K562 (cell line): ENCODE measurements at regions not wholly inside any gene's neighbourhood (a gene's known extent, or its start where the extent isn't known, plus 50 kb on each side); places are given as distances from the start of the nearest gene placed in this dataset.

Experiments
- ATAC-seq: fragments of 200-7000 bp; cut with Tn5 transposase; 3 replicates; pipeline ENCODE4 v1.9.1; 2020; ENCODE audit warnings: moderate library complexity
- BruUV-seq: library from RNA; stranded (reverse); fragments of 400-500 nt; replicated peaks from 2 replicates; lab custom pipeline; 2021; lab: Mats Ljungman, UMichigan
- CTCF ChIA-PET: fragments of 300-600 bp; formaldehyde crosslinking; extraction: SDS; loops from one replicate; lab custom pipeline; 2021; ENCODE audit warnings: low intra/inter-chr PET ratio; lab: Yijun Ruan, JAX
- POLR2A ChIA-PET: fragments of 300-600, 350-650 bp; sonication (Branson Sonifier 250); formaldehyde crosslinking; extraction: SDS; loops from one replicate; lab custom pipeline; 2021; ENCODE audit warnings: antibody characterized with exemption, inconsistent platforms; lab: Yijun Ruan, JAX
- DNase-seq, 4 experiments: peaks; one replicate each; pipeline versions ENCODE4 v3.0.0 to v3.0.0-alpha.2; 2011 to 2018; ENCODE audit warnings: low spot score in 3 of 4, mixed read lengths in 3 of 4; ENCODE audit errors: extremely low read depth in 1 of 4
- FAIRE-seq: peaks from 2 replicates; lab custom pipeline; 2011; peaks lifted over from hg19 to GRCh38; lab: Jason Lieb, UNC
- H2AFZ ChIP-seq: 2 replicates; pipeline ENCODE4 v1.6.0; 2011; ENCODE audit warnings: low read depth, low read length, control low read depth, inconsistent platforms
- H3K27ac ChIP-seq: fragments of 200-600 bp; 3 replicates; pipeline ENCODE4 v1.8.0; 2011; ENCODE audit warnings: low read depth, mild to moderate bottlenecking, control low read depth, inconsistent platforms, low read length, moderate library complexity, mixed read lengths; ENCODE audit errors: extremely low read depth
- H3K27me3 ChIP-seq, 2 experiments: fragments of 300-600 bp in 1 of 2; 2 replicates in 1 of 2; 3 replicates in 1 of 2; pipeline versions ENCODE4 v1.6.0 to v1.8.0; 2011; ENCODE audit warnings: inconsistent platforms in 2 of 2, low read length in 2 of 2, mild to moderate bottlenecking in 1 of 2, mixed read lengths in 1 of 2, moderate library complexity in 1 of 2; ENCODE audit not compliant: control insufficient read depth in 2 of 2, insufficient read depth in 2 of 2
- H3K36me3 ChIP-seq: fragments of 300-600 bp; 3 replicates; pipeline ENCODE4 v1.8.0; 2011; ENCODE audit warnings: mild to moderate bottlenecking, low read length, inconsistent platforms; ENCODE audit not compliant: control insufficient read depth, insufficient read depth
- H3K4me1 ChIP-seq, 2 experiments: fragments of 200-600 bp in 1 of 2; replicated peaks in 1 of 2; 2 replicates in 1 of 2; 3 replicates in 1 of 2; pipeline versions ENCODE4 v1.5.1 to v1.8.0; 2011; ENCODE audit warnings: inconsistent platforms in 2 of 2, low read length in 2 of 2, mild to moderate bottlenecking in 1 of 2, mixed read lengths in 1 of 2, moderate library complexity in 1 of 2; ENCODE audit not compliant: control insufficient read depth in 2 of 2, insufficient read depth in 2 of 2
- H3K4me2 ChIP-seq: 2 replicates; pipeline ENCODE4 v1.6.1; 2011; ENCODE audit warnings: low read length, control low read depth, inconsistent platforms, mixed read lengths; ENCODE audit not compliant: insufficient read depth
- H3K4me3 ChIP-seq: fragments of 200-600 bp; sonication (generic), shearing (Covaris generic); 2 replicates; pipeline ENCODE4 v1.5.1; 2016; ENCODE audit warnings: control low read depth, inconsistent platforms
- H3K79me2 ChIP-seq: fragments of 200-600 bp; 3 replicates; pipeline ENCODE4 v1.8.0; 2011; ENCODE audit warnings: low read length, inconsistent platforms; ENCODE audit not compliant: control insufficient read depth, insufficient read depth
- H3K9ac ChIP-seq, 2 experiments: 2 replicates each; pipeline versions ENCODE4 v1.6.0 to v1.6.1; 2011; ENCODE audit warnings: low read depth in 2 of 2, low read length in 2 of 2, control low read depth in 1 of 2, inconsistent platforms in 1 of 2, mild to moderate bottlenecking in 1 of 2, mixed read lengths in 1 of 2; ENCODE audit not compliant: insufficient read depth in 1 of 2
- H3K9me1 ChIP-seq: one replicate; pipeline ENCODE4 v1.6.0; 2011; ENCODE audit warnings: inconsistent platforms, mild to moderate bottlenecking, low read length, moderate library complexity; ENCODE audit not compliant: control insufficient read depth, insufficient read depth
- H3K9me3 ChIP-seq: replicated peaks from 2 replicates; pipeline ENCODE4 v1.5.1; 2011; ENCODE audit warnings: low read depth, low read length, inconsistent platforms; ENCODE audit not compliant: control insufficient read depth, insufficient read depth
- H4K20me1 ChIP-seq: replicated peaks from 2 replicates; pipeline ENCODE4 v1.6.1; 2011; ENCODE audit warnings: low read length, inconsistent platforms, mixed read lengths; ENCODE audit not compliant: control insufficient read depth, insufficient read depth
- CBX8 ChIP-seq: fragments of 200-600 bp; sonication (generic); IDR thresholded peaks from 2 replicates; pipeline ENCODE4 v1.6.1; 2012; ENCODE audit warnings: borderline replicate concordance, mixed run types, low read depth, mild to moderate bottlenecking, moderate library complexity, mixed read lengths, low read length, control low read depth, inconsistent platforms; ENCODE audit not compliant: poor library complexity, severe bottlenecking; ENCODE audit errors: extremely low read depth
- ETS2 ChIP-seq: IDR thresholded peaks from 2 replicates; pipeline ENCODE4 v1.6.1; 2016; ENCODE audit warnings: borderline replicate concordance, missing genetic modification characterization, mild to moderate bottlenecking, moderate library complexity, missing compliant biosample characterization; ENCODE audit not compliant: poor library complexity, severe bottlenecking
- KDM1A ChIP-seq, 2 experiments: fragments of 450-650 bp; IDR thresholded peaks; 2 replicates each; pipeline ENCODE4 v1.6.1; 2016; ENCODE audit warnings: mild to moderate bottlenecking in 2 of 2
- YY1 ChIP-seq, 3 experiments: IDR thresholded peaks; 2 replicates each; pipeline ENCODE4 v1.6.1; 2011; ENCODE audit warnings: low read length in 2 of 3, mild to moderate bottlenecking in 2 of 3, moderate library complexity in 2 of 3, borderline replicate concordance in 1 of 3, control low read depth in 1 of 3, low read depth in 1 of 3; ENCODE audit not compliant: insufficient read depth in 3 of 3, insufficient replicate concordance in 2 of 3, control insufficient read depth in 1 of 3, insufficient read length in 1 of 3; ENCODE audit errors: extremely low read depth in 1 of 3
- ZNF583 ChIP-seq: fragments of 250-450 bp; sonication (Bioruptor Pico); IDR thresholded peaks from 2 replicates; pipeline ENCODE4 v1.4.0; 2020
- WGBS: fragments of 100-300 bp; shearing (Covaris generic); methylation state at CpG from one replicate; pipeline ENCODE4 v1.1.6; 2016; ENCODE audit warnings: low coverage, mixed read lengths; ENCODE audit not compliant: insufficient coverage; ENCODE audit errors: missing lambda C conversion rate; 5-methylcytosine and 5-hydroxymethylcytosine counted together
- in situ Hi-C: fragments of 300-500 bp; cut with MboI; formaldehyde crosslinking; loops from 4 replicates; pipeline ENCODE4 v1.15.0; 2018; ENCODE audit warnings: inconsistent platforms, mixed read lengths
- intact Hi-C: fragments of 100-400 bp; cut with micrococcal nuclease; formaldehyde crosslinking; loops from 2 replicates; pipeline ENCODE4 v1.14.2; 2022
- TF ChIP-seq, protein P1 (sequence below), 2 experiments: fragments of 450-650 bp in 1 of 2; IDR thresholded peaks; 2 replicates each; pipeline ENCODE4 v1.6.1; 2011 to 2017; ENCODE audit warnings: low read depth in 2 of 2, antibody characterized with exemption in 1 of 2, borderline replicate concordance in 1 of 2, low read length in 1 of 2, mild to moderate bottlenecking in 1 of 2, mixed read lengths in 1 of 2; ENCODE audit not compliant: control insufficient read depth in 1 of 2

GRCh38 chr21:37986751-37987399 is 70.6 kb upstream of the KCNJ6 start (continued):
- TF ChIP-seq YY1 (IDR thresholded peaks at IDR 0.05; ENCODE audit: borderline replicate concordance in 1 of 3, control insufficient read depth in 1 of 3, extremely low read depth in 1 of 3, insufficient read depth in 3 of 3, insufficient read length in 1 of 3, insufficient replicate concordance in 2 of 3, low read depth in 1 of 3, low read length in 2 of 3) (no peak), KDM1A (IDR thresholded peaks at IDR 0.05) (no peak), CBX8 (no peak)
- TF ChIP-seq, protein P1, sequence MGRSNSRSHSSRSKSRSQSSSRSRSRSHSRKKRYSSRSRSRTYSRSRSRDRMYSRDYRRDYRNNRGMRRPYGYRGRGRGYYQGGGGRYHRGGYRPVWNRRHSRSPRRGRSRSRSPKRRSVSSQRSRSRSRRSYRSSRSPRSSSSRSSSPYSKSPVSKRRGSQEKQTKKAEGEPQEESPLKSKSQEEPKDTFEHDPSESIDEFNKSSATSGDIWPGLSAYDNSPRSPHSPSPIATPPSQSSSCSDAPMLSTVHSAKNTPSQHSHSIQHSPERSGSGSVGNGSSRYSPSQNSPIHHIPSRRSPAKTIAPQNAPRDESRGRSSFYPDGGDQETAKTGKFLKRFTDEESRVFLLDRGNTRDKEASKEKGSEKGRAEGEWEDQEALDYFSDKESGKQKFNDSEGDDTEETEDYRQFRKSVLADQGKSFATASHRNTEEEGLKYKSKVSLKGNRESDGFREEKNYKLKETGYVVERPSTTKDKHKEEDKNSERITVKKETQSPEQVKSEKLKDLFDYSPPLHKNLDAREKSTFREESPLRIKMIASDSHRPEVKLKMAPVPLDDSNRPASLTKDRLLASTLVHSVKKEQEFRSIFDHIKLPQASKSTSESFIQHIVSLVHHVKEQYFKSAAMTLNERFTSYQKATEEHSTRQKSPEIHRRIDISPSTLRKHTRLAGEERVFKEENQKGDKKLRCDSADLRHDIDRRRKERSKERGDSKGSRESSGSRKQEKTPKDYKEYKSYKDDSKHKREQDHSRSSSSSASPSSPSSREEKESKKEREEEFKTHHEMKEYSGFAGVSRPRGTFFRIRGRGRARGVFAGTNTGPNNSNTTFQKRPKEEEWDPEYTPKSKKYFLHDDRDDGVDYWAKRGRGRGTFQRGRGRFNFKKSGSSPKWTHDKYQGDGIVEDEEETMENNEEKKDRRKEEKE (IDR thresholded peaks at IDR 0.05; ENCODE audit: borderline replicate concordance in 1 of 2, control insufficient read depth in 1 of 2, low read depth in 2 of 2, low read length in 1 of 2), result no peak

GRCh38 chr21:37987668-37988067 is 71.4 kb upstream of the KCNJ6 start:
- no peaks in the 10 kb centered on the region for H3K9me1 ChIP-seq
- no peaks in the 10 kb centered on the region for H3K79me2 ChIP-seq
- no TSS peak for BruUV-seq
- no peaks in the 10 kb centered on the region; a peak in 1 of 5 replicates for H3K4me1 ChIP-seq
- in situ Hi-C loops, result no loop called here
- DNase-seq, result no peak
- WGBS, result 55% methylated on average over 5 of the region's 5 CpGs
- TF ChIP-seq ETS2 (tag) (no peak), ZNF583 (CRISPR knock-in tag) (no peak)
- CTCF ChIA-PET, result no interaction called here
- no peak for ATAC-seq
- no peaks in the 10 kb centered on the region for H3K27me3 ChIP-seq
- POLR2A ChIA-PET, result interaction anchor here (1.1 kb wide), 1 partner anchor 10 kb away, joined by 5 read pairs; no protein-coding TSS in a partner anchor
- no peak overlapping the region for H3K9ac ChIP-seq
- H3K27ac ChIP-seq, result no peak overlapping the region
- intact Hi-C loops, result no loop called here
- no peak overlapping the region for H2AFZ ChIP-seq
- H4K20me1 ChIP-seq, result no peaks in the 10 kb centered on the region
- no peak overlapping the region for H3K4me3 ChIP-seq
- no peaks in the 10 kb centered on the region for H3K9me3 ChIP-seq
- no peaks in the 10 kb centered on the region for H3K36me3 ChIP-seq
- H3K4me2 ChIP-seq, result no peak overlapping the region
- no peak for FAIRE-seq
